GM12873 (cell line): ENCODE measurements at regions not wholly inside any gene's neighbourhood (a gene's known extent, or its start where the extent isn't known, plus 50 kb on each side); places are given as distances from the start of the nearest gene placed in this dataset.

Source experiments
- TF ChIP-seq, protein P1 (sequence below): IDR thresholded peaks from 2 replicates; pipeline ENCODE4 v1.5.1; 2012; ENCODE audit warnings: low read depth, mild to moderate bottlenecking, moderate library complexity, low read length, control low read depth; ENCODE audit not compliant: insufficient read depth; ENCODE audit errors: missing control alignments

DNA sequence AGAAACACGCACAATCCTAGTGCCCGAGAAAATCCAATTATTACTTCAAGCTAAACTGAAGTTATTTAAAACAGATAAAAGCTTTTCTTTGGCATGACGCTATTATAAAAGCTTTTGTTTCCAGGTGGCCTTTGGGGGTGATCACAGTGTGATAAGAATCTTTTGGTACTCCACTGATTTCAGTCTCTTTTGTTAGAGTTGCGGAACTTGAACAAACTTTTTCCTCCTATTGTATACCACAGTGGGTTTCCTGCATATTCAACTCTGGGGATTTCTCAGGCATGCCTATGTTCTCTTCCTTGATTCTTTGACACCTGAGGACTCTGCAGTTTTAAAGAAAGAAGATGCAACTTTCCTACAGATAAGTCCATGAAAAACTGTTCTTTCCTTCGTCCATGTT lies 99.7 kb upstream of the PITRM1 start:
- TF ChIP-seq, protein P1, sequence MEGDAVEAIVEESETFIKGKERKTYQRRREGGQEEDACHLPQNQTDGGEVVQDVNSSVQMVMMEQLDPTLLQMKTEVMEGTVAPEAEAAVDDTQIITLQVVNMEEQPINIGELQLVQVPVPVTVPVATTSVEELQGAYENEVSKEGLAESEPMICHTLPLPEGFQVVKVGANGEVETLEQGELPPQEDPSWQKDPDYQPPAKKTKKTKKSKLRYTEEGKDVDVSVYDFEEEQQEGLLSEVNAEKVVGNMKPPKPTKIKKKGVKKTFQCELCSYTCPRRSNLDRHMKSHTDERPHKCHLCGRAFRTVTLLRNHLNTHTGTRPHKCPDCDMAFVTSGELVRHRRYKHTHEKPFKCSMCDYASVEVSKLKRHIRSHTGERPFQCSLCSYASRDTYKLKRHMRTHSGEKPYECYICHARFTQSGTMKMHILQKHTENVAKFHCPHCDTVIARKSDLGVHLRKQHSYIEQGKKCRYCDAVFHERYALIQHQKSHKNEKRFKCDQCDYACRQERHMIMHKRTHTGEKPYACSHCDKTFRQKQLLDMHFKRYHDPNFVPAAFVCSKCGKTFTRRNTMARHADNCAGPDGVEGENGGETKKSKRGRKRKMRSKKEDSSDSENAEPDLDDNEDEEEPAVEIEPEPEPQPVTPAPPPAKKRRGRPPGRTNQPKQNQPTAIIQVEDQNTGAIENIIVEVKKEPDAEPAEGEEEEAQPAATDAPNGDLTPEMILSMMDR, result no peak

- TF ChIP-seq, protein P1, result no peak
Observed at GRCh38 chr10:3271354-3272115, 99.0 kb upstream of the PITRM1 start.

DNA sequence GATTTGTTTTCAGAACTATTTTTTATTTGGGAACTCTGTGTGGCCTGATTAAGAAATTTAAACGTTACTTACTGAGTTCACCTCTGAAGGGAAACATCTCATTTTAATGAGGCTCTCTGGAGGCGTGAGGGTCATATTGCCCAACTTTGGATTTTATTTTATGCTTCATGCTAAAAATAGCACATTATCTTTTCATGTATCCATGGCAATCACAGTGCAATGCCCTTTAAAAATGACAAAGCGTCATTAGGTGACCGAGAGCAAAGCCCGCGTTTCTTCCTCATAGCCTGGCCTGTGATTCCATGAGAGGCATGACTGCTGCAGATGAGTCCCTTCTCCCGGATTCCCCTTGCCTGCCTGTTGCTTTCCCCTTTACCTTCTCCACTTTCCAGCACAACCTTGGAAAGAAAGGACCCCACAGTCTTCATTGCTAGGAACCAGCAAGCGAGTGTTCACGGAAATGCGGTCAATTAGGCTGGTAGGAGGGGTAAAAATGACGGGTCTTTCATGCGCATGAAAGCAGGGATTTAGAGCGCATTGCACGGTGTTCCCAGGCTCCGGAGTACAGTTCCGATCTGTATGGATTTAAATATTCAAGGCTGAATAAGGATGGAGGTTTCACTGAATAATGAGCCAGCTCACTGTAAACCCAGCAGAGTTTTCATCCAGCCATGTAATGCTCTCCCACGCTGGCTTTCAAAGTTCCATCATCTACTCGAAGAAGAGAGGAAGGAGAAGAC lies 98.2 kb upstream of the PITRM1 start:
- TF ChIP-seq, protein P1, result no peak

- TF ChIP-seq, protein P1, result no peak
Observed at GRCh38 chr10:3268025-3268424, 95.4 kb upstream of the PITRM1 start.

- TF ChIP-seq, protein P1, result no peak
Observed at GRCh38 chr10:3265088-3265487, 92.5 kb upstream of the PITRM1 start.

GRCh38 chr10:3264161-3264761 lies 91.7 kb upstream of the PITRM1 start:
- TF ChIP-seq, protein P1, result no peak

GRCh38 chr10:3263747-3264146 lies 91.2 kb upstream of the PITRM1 start:
- TF ChIP-seq, protein P1, result no peak
